Endothelial cell of umbilical vein (primary cell): ENCODE measurements at regions not wholly inside any gene's neighbourhood (a gene's known extent, or its start where the extent isn't known, plus 50 kb on each side); places are given as distances from the start of the nearest gene placed in this dataset.

Experiments
- BruUV-seq: library from RNA; stranded (reverse); fragments of 400-500 nt; replicated peaks from 2 replicates; lab custom pipeline; 2021; lab: Mats Ljungman, UMichigan
- CTCF ChIA-PET: fragments of 300-600, 350-600 bp; sonication (Branson Sonifier 250); formaldehyde crosslinking; loops from one replicate; lab custom pipeline; 2021; ENCODE audit warnings: antibody characterized with exemption, inconsistent platforms; lab: Charles Lee
- POLR2A ChIA-PET: fragments of 300-600, 350-600 bp; sonication (Branson Sonifier 250); formaldehyde crosslinking; loops from one replicate; lab custom pipeline; 2021; ENCODE audit warnings: antibody characterized with exemption, inconsistent platforms; lab: Charles Lee
- DNase-seq: peaks from one replicate; pipeline ENCODE4 v3.0.0-alpha.2; 2011; ENCODE audit warnings: low read depth, low spot score
- FAIRE-seq: peaks from 2 replicates; lab custom pipeline; 2011; peaks lifted over from hg19 to GRCh38; lab: Jason Lieb, UNC
- H2AFZ ChIP-seq: 2 replicates; pipeline ENCODE4 v1.6.0; 2012; ENCODE audit warnings: low read depth, low read length, control low read depth, inconsistent platforms
- H3K27ac ChIP-seq: 2 replicates; pipeline ENCODE4 v1.5.1; 2011; ENCODE audit warnings: low read depth, mild to moderate bottlenecking, control low read depth, low read length, moderate library complexity; ENCODE audit not compliant: insufficient read depth
- H3K27me3 ChIP-seq, 2 experiments: 2 replicates each; pipeline versions ENCODE4 v1.6.0 to v1.6.1; 2011; ENCODE audit warnings: low read length in 2 of 2, mixed read lengths in 1 of 2; ENCODE audit not compliant: control insufficient read depth in 2 of 2, insufficient read depth in 2 of 2
- H3K36me3 ChIP-seq, 2 experiments: 2 replicates in 1 of 2; 3 replicates in 1 of 2; pipeline ENCODE4 v1.5.1; 2011; ENCODE audit warnings: low read length in 2 of 2, mild to moderate bottlenecking in 1 of 2, moderate library complexity in 1 of 2; ENCODE audit not compliant: control insufficient read depth in 2 of 2, insufficient read depth in 2 of 2; ENCODE audit errors: extremely low read depth in 1 of 2
- H3K4me1 ChIP-seq: 3 replicates; pipeline ENCODE4 v1.5.1; 2011; ENCODE audit warnings: mild to moderate bottlenecking, low read length; ENCODE audit not compliant: control insufficient read depth, insufficient read depth; ENCODE audit errors: extremely low read depth
- H3K4me2 ChIP-seq: 2 replicates; pipeline ENCODE4 v1.6.1; 2011; ENCODE audit warnings: low read length, control low read depth, mixed read lengths; ENCODE audit not compliant: insufficient read depth
- H3K4me3 ChIP-seq, 3 experiments: fragments of 200-600 bp in 1 of 3; sonication (generic), shearing (Covaris generic) in 1 of 3; replicated peaks in 1 of 3; 2 replicates each; pipeline ENCODE4 v1.5.1; 2011 to 2016; ENCODE audit warnings: control low read depth in 3 of 3, low read length in 3 of 3, mild to moderate bottlenecking in 2 of 3, inconsistent platforms in 1 of 3, low read depth in 1 of 3, moderate library complexity in 1 of 3; ENCODE audit not compliant: insufficient read depth in 1 of 3
- H3K79me2 ChIP-seq: 2 replicates; pipeline ENCODE4 v1.6.0; 2012; ENCODE audit warnings: low read length, inconsistent platforms; ENCODE audit not compliant: control insufficient read depth, insufficient read depth
- H3K9ac ChIP-seq: replicated peaks from 2 replicates; pipeline ENCODE3; 2011; ENCODE audit warnings: low read length, control low read depth; ENCODE audit not compliant: insufficient read depth; ENCODE audit errors: extremely low read depth
- H3K9me1 ChIP-seq: replicated peaks from 3 replicates; pipeline ENCODE4 v1.6.0; 2011; ENCODE audit warnings: mild to moderate bottlenecking, low read length; ENCODE audit not compliant: control insufficient read depth, insufficient read depth; ENCODE audit errors: extremely low read depth
- H3K9me3 ChIP-seq: replicated peaks from 2 replicates; pipeline ENCODE4 v1.5.1; 2012; ENCODE audit warnings: low read length, inconsistent platforms; ENCODE audit not compliant: control insufficient read depth, insufficient read depth
- H4K20me1 ChIP-seq: replicated peaks from 2 replicates; pipeline ENCODE3; 2011; ENCODE audit warnings: mild to moderate bottlenecking, low read length; ENCODE audit not compliant: control insufficient read depth, insufficient read depth; ENCODE audit errors: extremely low read depth
- CTCF ChIP-seq, 2 donors: IDR thresholded peaks; 1 replicate in 1 of 2; 2 replicates in 1 of 2; pipeline ENCODE4 v1.5.1; 2011; ENCODE audit warnings: low read length in 2 of 2, mild to moderate bottlenecking in 2 of 2, moderate library complexity in 2 of 2, control low read depth in 1 of 2, inconsistent platforms in 1 of 2, low read depth in 1 of 2; ENCODE audit not compliant: insufficient read depth in 1 of 2; ENCODE audit errors: extremely low read depth in 1 of 2
- FOS ChIP-seq: IDR thresholded peaks from 2 replicates; pipeline ENCODE4 v1.6.1; 2011; ENCODE audit warnings: mild to moderate bottlenecking, low read length, moderate library complexity, borderline replicate concordance; ENCODE audit not compliant: insufficient read depth
- JUN ChIP-seq: IDR thresholded peaks from 2 replicates; pipeline ENCODE4 v1.6.1; 2011; ENCODE audit warnings: borderline replicate concordance, low read depth; ENCODE audit not compliant: insufficient read length, insufficient read depth
- MYC ChIP-seq: IDR thresholded peaks from one replicate; pipeline ENCODE4 v1.6.1; 2011; ENCODE audit warnings: mild to moderate bottlenecking, low read depth, low read length
- dilution Hi-C: fragments of 300-500 bp; cut with MboI; formaldehyde crosslinking; loops from one replicate; pipeline ENCODE4 v1.15.0; 2019; ENCODE audit warnings: low sequenced_read_pairs; ENCODE audit not compliant: extremely low pct_ligation_motif_present
- intact Hi-C: fragments of 100-400 bp; cut with micrococcal nuclease; formaldehyde crosslinking; loops from one replicate; pipeline ENCODE4 v1.10.0; 2022

GRCh38 chr2:120566331-120567035 lies 169.2 kb upstream of the GLI2 start:
- Histone ChIP-seq H3K4me3 (no peak overlapping the region), H3K79me2 (no peaks in the 10 kb centered on the region), H3K27ac (no peak overlapping the region), H3K36me3 (no peaks in the 10 kb centered on the region), H3K9ac (no peak overlapping the region), H3K4me1 (no peaks in the 10 kb centered on the region), H3K9me1 (no peaks in the 10 kb centered on the region), H2AFZ (no peak overlapping the region), H3K27me3 (peaks cover 0 to 24% of the 10 kb centered on the region in 2 experiments), H3K4me2 (no peak overlapping the region), H3K9me3 (no peaks in the 10 kb centered on the region), H4K20me1 (no peaks in the 10 kb centered on the region)
- DNase-seq (peak; percentile 54), FAIRE-seq (peak; percentile 8)
- intact Hi-C loops (no loop called here), dilution Hi-C loops (no loop called here)
- ChIA-PET POLR2A (no interaction called here), CTCF (interaction anchor here (0.8 to 1.4 kb wide), 5 partner anchors 9 to 109 kb away, joined by 3 to 8 read pairs (median 4); no protein-coding TSS in a partner anchor)
- TF ChIP-seq CTCF (IDR thresholded peaks at IDR 0.05; ENCODE audit: extremely low read depth in 1 of 2, insufficient read depth in 1 of 2, low read depth in 1 of 2, low read length in 2 of 2): no peak
- no TSS peak for BruUV-seq

GRCh38 chr2:120567128-120567527 lies 168.5 kb upstream of the GLI2 start:
- dilution Hi-C loops (no loop called here), intact Hi-C loops (no loop called here)
- Histone ChIP-seq H3K4me2 (no peak overlapping the region), H3K27me3 (peaks cover 0 to 22% of the 10 kb centered on the region in 2 experiments), H3K9me3 (no peaks in the 10 kb centered on the region), H3K36me3 (no peaks in the 10 kb centered on the region), H2AFZ (no peak overlapping the region), H3K4me1 (no peaks in the 10 kb centered on the region), H3K4me3 (no peak overlapping the region), H3K9ac (no peak overlapping the region), H3K9me1 (no peaks in the 10 kb centered on the region), H3K27ac (no peak overlapping the region), H4K20me1 (no peaks in the 10 kb centered on the region), H3K79me2 (no peaks in the 10 kb centered on the region)
- BruUV-seq: no TSS peak
- CTCF ChIA-PET: interaction anchor here (0.8 to 1.4 kb wide), 5 partner anchors 9 to 108 kb away, joined by 3 to 8 read pairs (median 4); no protein-coding TSS in a partner anchor
- POLR2A ChIA-PET: no interaction called here
- TF ChIP-seq CTCF (IDR thresholded peaks at IDR 0.05; ENCODE audit: extremely low read depth in 1 of 2, insufficient read depth in 1 of 2, low read depth in 1 of 2, low read length in 2 of 2): no peak
- TF ChIP-seq FOS: no peak
- TF ChIP-seq MYC: no peak
- no peak for TF ChIP-seq JUN
- no peak for FAIRE-seq
- no peak for DNase-seq
